SU-DHL-6 (cell line): ENCODE measurements at regions not wholly inside any gene's neighbourhood (a gene's known extent, or its start where the extent isn't known, plus 50 kb on each side); places are given as distances from the start of the nearest gene placed in this dataset.

Experiments used
- CTCF ChIP-seq: fragments of 200-600 bp; sonication (generic); IDR thresholded peaks from one replicate; pipeline ENCODE4 v1.5.1; 2017; ENCODE audit warnings: antibody characterized with exemption, mild to moderate bottlenecking, low read length, moderate library complexity; ENCODE audit not compliant: insufficient read depth, poor library complexity, severe bottlenecking
- EZH2phosphoT487 ChIP-seq: fragments of 200-600 bp; sonication (generic), shearing (Covaris generic); conservative IDR thresholded peaks from 2 replicates; pipeline ENCODE4 v1.6.1; 2018; ENCODE audit warnings: mild to moderate bottlenecking, antibody characterized with exemption, low read length, moderate library complexity, mixed read lengths

GRCh38 chr10:128206676-128207075, 80.5 kb upstream of the MKI67 start:
- TF ChIP-seq CTCF (no peak), EZH2phosphoT487 (no peak)
